ENCODE measurements at regions not wholly inside any gene's neighbourhood (a gene's known extent, or its start where the extent isn't known, plus 50 kb on each side); places are given as distances from the start of the nearest gene placed in this dataset.

DNA sequence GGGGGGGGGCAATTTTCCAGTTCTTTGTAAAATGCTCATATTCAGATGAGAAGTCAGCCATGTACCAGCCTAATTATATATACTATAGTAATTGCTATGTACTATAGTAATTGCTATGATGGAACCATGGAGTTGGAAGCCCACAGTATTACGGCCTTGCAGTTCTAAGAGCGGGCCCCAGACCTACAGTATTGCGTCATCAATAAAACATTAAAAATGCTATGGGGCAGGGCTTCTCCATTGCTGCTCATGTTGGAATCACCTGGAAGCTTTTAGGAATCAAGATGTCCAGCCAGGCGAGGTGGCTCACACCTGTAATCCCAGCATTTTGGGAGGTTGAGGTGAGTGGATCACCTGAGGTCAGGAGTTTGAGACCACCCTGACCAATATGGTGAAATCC, 443.7 kb upstream of the GRM7 start:
- no peak for TF ChIP-seq EZH2 (IDR thresholded peaks at IDR 0.05; ENCODE audit: low read depth)
- TF ChIP-seq, protein P1, sequence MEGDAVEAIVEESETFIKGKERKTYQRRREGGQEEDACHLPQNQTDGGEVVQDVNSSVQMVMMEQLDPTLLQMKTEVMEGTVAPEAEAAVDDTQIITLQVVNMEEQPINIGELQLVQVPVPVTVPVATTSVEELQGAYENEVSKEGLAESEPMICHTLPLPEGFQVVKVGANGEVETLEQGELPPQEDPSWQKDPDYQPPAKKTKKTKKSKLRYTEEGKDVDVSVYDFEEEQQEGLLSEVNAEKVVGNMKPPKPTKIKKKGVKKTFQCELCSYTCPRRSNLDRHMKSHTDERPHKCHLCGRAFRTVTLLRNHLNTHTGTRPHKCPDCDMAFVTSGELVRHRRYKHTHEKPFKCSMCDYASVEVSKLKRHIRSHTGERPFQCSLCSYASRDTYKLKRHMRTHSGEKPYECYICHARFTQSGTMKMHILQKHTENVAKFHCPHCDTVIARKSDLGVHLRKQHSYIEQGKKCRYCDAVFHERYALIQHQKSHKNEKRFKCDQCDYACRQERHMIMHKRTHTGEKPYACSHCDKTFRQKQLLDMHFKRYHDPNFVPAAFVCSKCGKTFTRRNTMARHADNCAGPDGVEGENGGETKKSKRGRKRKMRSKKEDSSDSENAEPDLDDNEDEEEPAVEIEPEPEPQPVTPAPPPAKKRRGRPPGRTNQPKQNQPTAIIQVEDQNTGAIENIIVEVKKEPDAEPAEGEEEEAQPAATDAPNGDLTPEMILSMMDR (conservative IDR thresholded peaks at IDR 0.05): no peak
